CD4-positive, alpha-beta T cell treated with Interleukin-1 beta for 1 hour (primary cell): ENCODE measurements at regions not wholly inside any gene's neighbourhood (a gene's known extent, or its start where the extent isn't known, plus 50 kb on each side); places are given as distances from the start of the nearest gene placed in this dataset.
A peak's percentile ranks its signal among the peaks of the same experiment; 100 is the strongest.

ENCODE experiments used
- DNase-seq, 2 donors: peaks; one replicate each; pipeline ENCODE4 v3.0.0-alpha.2; 2020 to 2022

DNA sequence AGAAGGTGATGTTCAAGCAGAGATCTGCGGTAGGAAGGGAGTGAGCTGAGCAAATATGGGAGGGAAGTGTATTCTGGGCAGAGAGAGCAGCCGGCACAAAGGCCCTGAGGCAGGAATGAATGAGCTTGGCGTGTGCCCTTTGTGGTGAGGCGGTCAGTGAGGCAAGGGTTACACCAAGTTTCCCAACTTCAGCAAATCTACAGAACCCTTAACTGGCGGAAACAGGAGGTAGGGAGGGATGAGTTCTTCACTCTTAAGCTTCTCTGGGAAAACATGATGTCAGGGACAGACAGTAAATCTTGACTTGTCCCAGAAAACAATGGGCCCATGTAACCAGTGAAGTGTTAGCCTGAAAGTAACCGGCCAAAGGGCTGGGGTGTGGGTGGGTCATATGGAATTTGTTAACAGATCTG, 97.1 kb upstream of the PTPN1 start:
- DNase-seq: no peak

DNA sequence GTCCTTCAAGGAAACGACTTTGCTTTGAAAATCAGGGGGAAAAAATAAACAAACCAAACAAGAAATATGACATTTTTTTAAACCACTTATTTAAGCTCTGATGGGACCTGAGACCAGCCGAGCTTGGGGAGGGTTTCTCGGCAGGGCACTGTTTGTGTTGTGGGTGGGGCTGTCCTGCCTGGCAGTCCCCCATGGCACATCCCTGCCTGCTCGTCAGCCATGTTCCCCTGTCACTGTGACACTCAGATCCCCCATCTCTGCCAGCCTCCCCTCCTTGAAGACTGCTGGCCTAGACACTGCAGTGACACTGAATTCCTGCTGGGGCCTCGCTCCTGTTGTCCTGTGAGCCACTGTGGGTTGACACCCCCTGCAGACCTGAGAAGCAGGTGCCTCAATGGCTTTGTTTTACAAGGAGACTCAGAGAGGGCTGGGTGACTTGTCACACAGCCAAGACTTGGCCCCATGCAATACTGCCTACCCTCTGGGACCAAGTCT, 95.1 kb upstream of the PTPN1 start:
- DNase-seq: no peak

- no peak for DNase-seq
Measured at GRCh38 chr20:50415516-50416268, 94.5 kb upstream of the PTPN1 start.

DNA sequence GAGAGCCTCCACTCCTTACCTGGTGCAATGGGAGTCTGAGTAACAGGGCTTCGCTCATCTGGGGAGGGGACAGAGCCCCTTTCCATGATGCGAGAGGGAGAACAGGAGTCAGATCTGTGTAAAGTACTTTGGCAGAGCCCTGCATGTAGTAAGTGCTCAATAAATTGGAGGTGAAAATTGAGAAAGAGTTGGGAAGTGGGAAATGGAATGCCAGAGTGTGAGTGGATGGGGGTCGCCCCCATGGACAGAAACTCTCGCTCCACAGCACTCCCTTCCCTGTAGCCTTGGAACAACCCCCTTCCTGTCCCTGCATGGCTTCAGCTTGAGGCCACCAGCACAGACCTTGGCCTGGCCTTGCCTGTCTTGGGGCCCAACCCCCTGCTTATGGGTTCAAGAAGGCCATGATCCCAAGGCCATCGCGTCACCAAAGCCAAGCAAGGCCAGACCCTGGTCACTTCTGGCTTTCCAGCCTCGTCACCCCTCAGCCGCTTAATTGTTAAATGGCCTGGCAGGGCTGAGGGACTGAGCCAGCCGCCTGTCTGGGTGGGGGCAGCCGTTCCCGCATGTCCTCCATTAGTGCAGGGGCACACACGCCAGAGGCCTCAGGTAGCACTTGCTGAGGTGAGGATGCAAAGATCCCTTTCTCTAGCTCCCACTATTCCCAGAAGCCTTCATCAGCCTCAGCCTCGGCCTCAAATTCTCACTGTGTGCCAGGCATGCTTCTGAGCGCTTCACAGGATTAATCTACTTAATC, 93.7 kb upstream of the PTPN1 start:
- DNase-seq: no peak

GRCh38 chr20:50417023-50417329, 93.2 kb upstream of the PTPN1 start:
- DNase-seq: no peak

DNA sequence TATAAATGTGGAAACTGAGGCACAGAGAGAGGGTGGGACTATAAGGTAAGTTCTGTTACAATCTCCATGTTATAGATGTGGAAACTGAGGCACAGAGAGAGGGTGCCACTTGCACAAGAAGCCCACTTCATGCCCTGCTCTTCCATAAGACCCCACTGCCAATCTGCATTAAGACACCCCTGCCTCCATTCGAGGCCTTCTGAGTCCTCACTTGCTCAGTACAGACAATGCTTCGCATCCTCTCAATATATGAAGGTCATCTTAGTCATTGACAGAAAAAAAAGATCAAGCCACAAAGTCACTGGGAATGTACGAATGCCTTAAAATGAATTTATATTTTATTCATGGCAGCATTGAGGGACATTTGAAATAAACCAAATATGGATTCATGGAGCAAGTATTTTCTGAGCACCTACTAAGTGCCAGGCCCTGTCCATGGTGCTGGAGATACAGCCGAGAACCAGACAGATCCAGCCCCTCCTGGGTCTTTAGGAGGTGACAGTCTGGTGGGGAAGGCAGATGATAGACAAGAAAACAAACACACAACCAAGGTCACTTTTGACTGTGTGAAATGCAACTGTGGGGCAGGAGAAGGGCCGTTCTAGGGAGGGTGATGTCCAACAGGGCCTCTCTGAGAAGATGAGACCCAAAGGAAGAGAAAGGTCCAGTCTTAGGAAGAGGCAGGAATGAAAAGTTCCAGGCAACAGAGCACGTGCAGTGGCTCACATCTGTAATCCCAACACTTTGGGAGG, 92.5 kb upstream of the PTPN1 start:
- no peak for DNase-seq

DNA sequence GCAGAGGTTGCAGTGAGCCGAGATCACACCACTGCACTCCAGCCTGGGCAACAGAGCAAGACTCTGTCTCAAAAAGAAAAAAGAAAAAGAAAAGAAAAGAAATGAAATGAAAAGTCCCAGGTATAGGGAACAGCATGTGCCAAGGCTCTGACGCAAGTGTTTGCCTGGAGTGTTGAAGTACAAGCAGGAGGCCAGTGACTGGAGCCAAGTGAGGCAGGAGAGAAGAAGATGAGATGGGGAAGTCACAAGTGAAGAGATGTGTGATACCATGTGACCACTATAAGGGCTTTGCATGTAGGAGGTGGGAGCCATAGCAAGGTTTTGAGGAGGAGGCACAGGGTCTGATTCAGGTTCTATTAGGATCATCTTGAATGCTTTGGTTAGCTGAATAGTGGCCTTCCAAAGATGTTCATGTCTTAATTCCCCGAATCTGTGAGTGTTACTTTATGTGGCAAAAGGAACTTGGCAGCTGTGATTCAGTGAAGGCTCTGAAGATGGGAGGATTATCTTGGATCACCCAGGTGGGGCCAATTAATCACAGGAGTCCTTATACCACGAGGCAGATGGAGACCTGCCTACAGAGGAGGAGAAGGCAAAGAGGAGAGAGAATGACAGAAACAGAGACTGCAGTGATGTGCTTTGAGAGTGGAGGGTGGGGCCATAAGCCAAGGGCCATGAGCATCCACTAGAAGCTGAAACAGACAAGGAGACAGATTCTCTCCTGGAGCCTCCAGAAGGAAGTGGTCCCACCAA, 91.1 kb upstream of the PTPN1 start:
- no peak for DNase-seq

DNA sequence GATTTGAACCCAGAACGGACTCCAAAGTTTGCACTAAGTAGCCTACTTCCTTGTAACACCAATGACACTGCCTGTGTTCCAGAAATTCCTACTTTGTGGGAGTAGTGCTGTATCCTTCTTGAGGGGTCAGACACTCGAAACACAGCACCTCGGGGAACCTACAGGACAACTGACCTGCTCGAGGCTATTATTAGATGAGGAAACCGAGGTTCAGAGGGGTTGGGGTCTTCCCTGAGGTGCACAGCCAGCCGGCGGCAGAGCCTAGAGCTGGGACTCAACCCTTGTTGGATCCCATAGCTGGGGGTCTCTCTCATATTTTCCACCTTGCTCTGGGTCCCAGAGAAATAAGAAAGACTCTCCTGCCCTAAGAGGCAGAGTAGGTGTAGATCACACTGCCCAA, 89.8 kb upstream of the PTPN1 start:
- DNase-seq: no peak

DNA sequence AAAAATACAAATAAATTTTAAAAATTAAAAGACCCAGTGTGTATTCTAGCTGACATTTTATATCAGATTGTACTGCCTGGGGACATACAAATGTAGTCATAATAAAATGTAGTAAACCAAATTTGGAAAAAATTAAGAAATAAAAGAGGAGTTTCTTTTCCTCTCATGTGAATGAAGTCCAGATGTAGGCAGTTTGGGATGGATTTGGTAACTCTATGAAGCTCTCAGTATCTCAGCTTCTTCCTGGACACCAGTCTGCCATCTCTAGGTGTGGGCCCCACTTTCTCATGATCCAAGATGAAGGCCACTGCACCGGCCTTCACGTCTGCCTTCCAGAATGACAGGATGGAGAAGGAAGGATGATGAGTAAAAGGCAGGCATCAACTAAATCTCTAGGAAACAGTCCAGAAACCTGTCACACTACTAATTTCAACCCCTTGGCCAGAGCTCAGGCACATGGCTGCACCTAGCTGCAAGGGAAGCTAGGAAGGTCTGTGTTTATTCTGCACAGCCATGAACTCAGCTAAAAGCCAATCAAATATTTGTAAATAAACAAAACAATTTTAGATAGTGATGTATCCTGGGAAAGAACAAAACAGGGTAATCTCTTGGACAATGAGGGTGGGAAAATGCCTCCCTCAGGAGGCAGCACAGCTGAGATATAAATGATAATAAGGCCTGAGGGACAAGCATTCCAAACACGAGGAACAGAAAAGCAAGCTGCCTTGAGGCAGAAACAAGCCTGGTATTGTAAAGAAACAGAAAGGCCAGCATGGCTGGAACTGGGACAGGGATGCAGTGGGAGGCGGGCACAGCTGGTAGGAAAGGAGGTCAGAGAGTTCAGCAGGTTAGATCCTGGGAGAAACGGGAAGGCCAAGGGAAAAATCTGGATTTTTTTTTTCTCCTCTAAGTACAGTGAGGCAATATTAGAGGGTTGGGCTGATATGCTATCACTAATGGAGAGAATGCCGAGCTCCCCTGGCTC, 88.5 kb upstream of the PTPN1 start:
- DNase-seq: no peak

DNA sequence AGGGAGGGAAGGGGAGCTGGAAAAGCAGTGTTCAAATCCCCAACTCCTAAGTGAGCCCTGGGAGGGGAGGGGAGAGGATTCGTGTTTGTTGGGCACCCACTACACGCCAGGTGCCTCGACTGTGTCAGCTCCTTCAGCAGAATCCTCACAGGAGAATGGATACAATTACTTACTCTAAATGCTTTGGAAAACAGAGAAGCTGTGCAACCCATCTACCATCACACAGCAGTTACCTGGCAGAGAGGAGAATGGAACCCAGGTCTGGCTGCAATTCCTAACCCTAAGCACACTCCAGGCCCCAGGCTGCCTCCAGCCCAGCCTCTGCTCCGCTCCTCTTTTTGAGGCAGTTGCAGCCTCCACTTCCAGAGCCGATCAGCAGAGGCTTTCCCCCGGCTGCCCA, 86.4 kb upstream of the PTPN1 start:
- no peak for DNase-seq

- peak in 1 of 2 donors; percentile 17 for DNase-seq
Measured at GRCh38 chr20:50425076-50425475, 85.1 kb upstream of the PTPN1 start.

GRCh38 chr20:50426866-50427718, 83.1 kb upstream of the PTPN1 start:
- no peak for DNase-seq

- DNase-seq: no peak
Measured at GRCh38 chr20:50427719-50428083, 82.5 kb upstream of the PTPN1 start.

DNA sequence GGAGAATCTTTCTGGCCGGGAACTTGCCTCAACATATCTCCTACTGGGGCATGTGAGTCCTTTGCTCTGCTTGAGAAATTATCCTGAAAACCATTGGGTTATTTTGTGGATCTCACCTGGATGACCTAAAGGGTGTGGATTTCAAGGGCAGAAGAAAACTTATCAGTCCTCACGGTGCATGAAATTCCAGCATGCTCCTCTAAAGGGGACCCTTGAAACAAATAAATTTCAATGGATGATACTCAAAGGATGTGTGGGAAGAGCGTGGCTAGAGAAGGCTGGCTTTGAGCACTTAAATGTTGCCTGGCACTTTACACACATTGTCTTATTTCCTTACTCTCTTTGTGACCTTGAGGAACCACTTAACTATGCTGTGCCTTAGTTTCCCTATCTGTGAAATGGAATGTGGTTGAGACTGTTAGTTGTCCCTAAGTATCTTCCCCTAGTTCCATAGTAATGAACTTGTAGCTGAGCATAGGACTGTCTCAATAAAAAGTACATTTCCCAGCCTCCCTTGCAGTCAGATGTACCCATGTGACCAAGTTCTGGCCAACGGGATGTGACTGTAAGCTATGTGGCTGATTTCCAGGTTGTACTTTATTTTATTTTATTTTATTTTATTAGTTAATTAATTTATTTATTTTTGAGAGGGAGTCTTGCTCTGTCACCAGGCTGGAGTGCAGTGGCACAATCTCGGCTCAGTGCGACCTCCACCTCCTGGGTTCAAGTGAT, 81.9 kb upstream of the PTPN1 start:
- DNase-seq: no peak

DNA sequence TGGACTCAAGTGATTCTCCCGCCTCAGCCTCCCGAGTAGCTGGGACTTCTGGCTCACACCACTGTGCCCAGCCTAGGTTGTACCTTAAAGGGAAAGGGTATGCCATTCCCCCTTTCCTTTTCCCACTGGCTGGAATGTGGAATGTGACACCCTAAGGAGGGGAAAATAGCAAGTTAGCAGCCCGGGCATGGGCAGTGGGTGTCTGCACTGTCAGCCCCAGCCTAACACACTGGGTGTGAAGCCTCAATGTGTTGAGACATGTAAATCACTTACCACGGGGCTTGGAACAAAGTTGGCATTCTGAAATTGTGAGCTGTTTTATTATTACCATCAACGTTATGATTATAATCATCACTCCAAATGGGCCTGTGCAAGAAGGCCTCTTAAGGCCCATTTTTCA, 80.8 kb upstream of the PTPN1 start:
- DNase-seq: no peak

- DNase-seq: no peak
Measured at GRCh38 chr20:50431066-50431450, 79.1 kb upstream of the PTPN1 start.

- DNase-seq: no peak
Measured at GRCh38 chr20:50433001-50433761, 77.0 kb upstream of the PTPN1 start.

- DNase-seq: no peak
Measured at GRCh38 chr20:50434321-50434652, 75.9 kb upstream of the PTPN1 start.

DNA sequence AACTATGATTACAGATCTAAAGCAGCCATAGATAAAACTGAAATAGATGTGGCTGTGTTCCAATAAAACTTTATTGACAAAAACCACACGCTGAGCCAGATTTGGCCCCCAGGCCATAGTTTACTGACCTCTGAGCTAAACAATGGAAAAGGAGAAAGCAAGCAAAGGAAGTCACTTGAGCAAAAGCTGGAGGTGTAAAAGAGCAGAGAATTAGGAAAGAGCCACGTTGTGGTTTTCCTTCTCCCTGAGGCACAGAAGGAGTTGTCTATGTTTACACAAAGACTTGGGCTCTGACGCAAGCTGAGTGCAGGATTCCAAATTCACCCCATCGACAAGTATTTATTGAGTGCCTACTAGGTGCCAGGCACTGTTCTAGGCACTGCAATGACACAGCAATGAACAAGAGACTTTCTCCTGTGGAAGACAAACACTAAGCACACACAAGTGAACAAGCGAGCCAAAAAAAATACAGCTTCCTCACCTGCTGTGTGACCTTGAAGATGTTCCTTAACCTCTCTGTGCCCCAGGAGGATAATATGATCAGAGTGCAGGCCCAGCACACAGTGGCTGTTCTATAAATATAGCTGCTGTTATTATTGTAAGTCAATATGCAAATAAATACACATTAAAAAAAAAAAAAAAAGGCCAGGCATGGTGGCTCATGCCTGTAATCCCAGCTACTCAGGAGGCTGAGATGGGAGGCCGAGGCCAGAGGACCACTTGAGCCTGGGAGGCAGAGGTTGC, 75.4 kb upstream of the PTPN1 start:
- no peak for DNase-seq
